AG09319 (cell line): ENCODE measurements at regions not wholly inside any gene's neighbourhood (a gene's known extent, or its start where the extent isn't known, plus 50 kb on each side); places are given as distances from the start of the nearest gene placed in this dataset.

ENCODE experiments used
- DNase-seq: peaks from one replicate; pipeline ENCODE4 v3.0.0-alpha.2; 2010; ENCODE audit warnings: low read depth; ENCODE audit errors: extremely low read depth
- CTCF ChIP-seq: IDR thresholded peaks from 2 replicates; pipeline ENCODE4 v1.5.1; 2011; ENCODE audit warnings: low read depth, mild to moderate bottlenecking, inconsistent platforms, low read length, moderate library complexity

GRCh38 chr3:161914703-161915417 lies 418.3 kb downstream of the OTOL1 start:
- TF ChIP-seq CTCF: peak; percentile 62
- peak; percentile 35 for DNase-seq

DNA sequence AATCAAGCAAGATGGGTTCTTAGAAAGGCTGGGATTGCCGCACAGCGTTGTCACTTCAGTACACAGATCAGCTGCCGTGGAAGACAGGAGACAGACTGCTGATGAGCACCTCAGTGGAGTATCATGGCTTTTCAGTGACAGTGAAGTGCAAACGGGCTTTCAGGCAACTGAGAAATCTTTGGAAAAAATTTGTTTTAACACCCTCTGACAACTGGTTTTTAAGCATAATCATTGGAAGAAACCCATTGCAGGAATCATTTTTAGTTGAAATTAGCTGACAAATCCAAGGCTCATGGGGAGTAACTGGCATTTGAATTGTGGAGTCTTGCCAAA lies 418.8 kb downstream of the OTOL1 start:
- TF ChIP-seq CTCF: no peak
- DNase-seq: no peak

GRCh38 chr3:161920196-161920595 lies 423.6 kb downstream of the OTOL1 start:
- no peak for TF ChIP-seq CTCF

DNA sequence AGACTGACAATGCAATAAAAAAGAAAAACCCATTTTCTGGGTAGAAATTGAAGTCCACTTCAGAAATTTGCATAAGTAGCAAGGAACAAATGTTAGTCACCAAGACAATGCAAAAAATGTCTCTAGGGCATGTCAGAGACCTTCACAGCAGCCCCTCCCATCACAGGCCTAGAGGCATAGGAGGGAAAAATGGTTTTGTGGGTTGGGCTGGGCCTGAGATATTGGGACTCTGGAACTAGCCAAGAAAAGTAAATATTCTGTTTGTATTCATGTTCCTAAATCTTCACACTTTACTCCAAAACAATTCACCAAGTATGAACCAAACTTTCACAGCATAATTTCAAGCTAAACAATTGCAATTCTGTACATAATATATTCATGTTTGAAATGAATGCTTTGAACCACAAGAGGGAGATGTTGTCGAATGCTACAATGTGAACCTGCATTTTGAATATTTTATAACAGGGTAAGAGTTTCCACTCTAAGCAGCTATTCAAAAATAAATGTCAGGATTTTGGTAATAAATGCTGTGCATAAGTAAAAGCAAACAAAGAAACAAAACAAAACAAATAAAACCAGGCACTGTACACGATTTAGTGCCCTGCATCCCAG lies 429.2 kb downstream of the OTOL1 start:
- no peak; the same call in 1 of the 2 replicates for TF ChIP-seq CTCF
- DNase-seq: no peak

More at GRCh38 chr3:161920196-161920595, 423.6 kb downstream of the OTOL1 start:
- DNase-seq: no peak

GRCh38 chr3:161927131-161927530 lies 430.5 kb downstream of the OTOL1 start:
- DNase-seq: no peak
- TF ChIP-seq CTCF: no peak

GRCh38 chr3:161939918-161940620 lies 443.5 kb downstream of the OTOL1 start:
- no peak for DNase-seq
- no peak for TF ChIP-seq CTCF

DNA sequence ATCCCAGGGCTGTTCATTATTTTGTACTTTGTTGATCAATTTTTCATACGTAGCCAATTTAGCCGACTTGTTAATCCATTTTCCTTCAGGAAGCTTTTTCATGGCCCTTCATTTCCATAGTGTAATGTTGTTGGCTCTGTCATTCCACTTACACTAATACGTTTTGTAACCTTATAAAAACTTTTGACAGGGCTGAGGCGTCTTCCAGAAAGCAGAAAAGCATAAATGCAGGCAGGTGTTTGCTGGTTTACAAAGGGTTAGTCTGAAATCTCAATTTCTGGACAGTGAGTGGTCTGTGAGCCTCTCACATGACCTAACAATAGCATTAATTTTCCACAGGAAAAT lies 444.0 kb downstream of the OTOL1 start:
- no peak for DNase-seq
- no peak for TF ChIP-seq CTCF
